ENCODE measurements at regions not wholly inside any gene's neighbourhood (a gene's known extent, or its start where the extent isn't known, plus 50 kb on each side); places are given as distances from the start of the nearest gene placed in this dataset.

DNA sequence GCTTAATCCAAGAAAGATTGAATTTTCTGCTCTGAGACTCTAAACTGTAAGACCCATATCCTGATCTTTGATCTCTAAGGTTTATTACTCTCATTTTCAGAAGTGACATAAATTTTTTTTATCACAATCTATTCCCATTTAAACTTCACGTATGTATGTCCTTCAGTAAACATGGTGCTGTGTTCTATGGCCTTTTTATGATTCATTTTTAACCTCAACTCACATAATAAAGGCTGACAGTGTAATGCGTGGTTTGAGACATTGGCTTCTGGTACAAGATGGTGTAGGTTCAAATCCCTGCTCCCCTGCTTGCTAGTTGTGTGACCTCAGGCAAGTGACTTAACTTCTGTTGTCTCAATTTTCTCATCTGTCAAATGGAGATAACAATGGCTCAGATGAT is 306.0 kb upstream of the AADAT start:
- Histone ChIP-seq H3K27me3 (replicated peaks; ENCODE audit: insufficient read depth, low read length) (no peaks in the 10 kb centered on the region), H3K9me2 (replicated peaks; ENCODE audit: insufficient read depth, low read length) (no peaks in the 10 kb centered on the region), H3K9ac (ENCODE audit: low read length) (no peak overlapping the region), H3K4me2 (ENCODE audit: low read depth, low read length) (no peak overlapping the region), H2AFZ (ENCODE audit: low read length) (no peak overlapping the region), H3K36me3 (replicated peaks; ENCODE audit: insufficient read depth, low read length) (no peaks in the 10 kb centered on the region), H3K4me3 (ENCODE audit: low read length) (no peak overlapping the region), H4K20me1 (ENCODE audit: insufficient read depth, low read length) (no peaks in the 10 kb centered on the region), H3K27ac (ENCODE audit: low read length) (no peak overlapping the region), H3K4me1 (ENCODE audit: low read length) (no peaks in the 10 kb centered on the region), H3K9me3 (replicated peaks; ENCODE audit: insufficient read depth, low read length) (no peaks in the 10 kb centered on the region), H3K79me2 (ENCODE audit: low read length) (no peaks in the 10 kb centered on the region), H3F3A (ENCODE audit: insufficient read depth, low read length) (no peaks in the 10 kb centered on the region)
- TF ChIP-seq, protein P1, sequence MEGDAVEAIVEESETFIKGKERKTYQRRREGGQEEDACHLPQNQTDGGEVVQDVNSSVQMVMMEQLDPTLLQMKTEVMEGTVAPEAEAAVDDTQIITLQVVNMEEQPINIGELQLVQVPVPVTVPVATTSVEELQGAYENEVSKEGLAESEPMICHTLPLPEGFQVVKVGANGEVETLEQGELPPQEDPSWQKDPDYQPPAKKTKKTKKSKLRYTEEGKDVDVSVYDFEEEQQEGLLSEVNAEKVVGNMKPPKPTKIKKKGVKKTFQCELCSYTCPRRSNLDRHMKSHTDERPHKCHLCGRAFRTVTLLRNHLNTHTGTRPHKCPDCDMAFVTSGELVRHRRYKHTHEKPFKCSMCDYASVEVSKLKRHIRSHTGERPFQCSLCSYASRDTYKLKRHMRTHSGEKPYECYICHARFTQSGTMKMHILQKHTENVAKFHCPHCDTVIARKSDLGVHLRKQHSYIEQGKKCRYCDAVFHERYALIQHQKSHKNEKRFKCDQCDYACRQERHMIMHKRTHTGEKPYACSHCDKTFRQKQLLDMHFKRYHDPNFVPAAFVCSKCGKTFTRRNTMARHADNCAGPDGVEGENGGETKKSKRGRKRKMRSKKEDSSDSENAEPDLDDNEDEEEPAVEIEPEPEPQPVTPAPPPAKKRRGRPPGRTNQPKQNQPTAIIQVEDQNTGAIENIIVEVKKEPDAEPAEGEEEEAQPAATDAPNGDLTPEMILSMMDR (IDR thresholded peaks at IDR 0.05; ENCODE audit: low read length) = no peak
- TF ChIP-seq EZH2 (optimal IDR thresholded peaks at IDR 0.05; ENCODE audit: low read depth, low read length) = no peak
- no peak for TF ChIP-seq EZH2phosphoT487 (IDR thresholded peaks at IDR 0.05; ENCODE audit: low read length)
- no peak for DNase-seq

GRCh38 chr4:170391066-170391740 is 301.4 kb upstream of the AADAT start:
- H3K9me2 ChIP-seq (replicated peaks; ENCODE audit: insufficient read depth, low read length) = no peaks in the 10 kb centered on the region
- no peak overlapping the region for H3K9ac ChIP-seq (ENCODE audit: low read length)
- TF ChIP-seq EZH2phosphoT487 (IDR thresholded peaks at IDR 0.05; ENCODE audit: low read length) (no peak), EZH2 (optimal IDR thresholded peaks at IDR 0.05; ENCODE audit: low read depth, low read length) (no peak)
- TF ChIP-seq, protein P1 (IDR thresholded peaks at IDR 0.05; ENCODE audit: low read length) = no peak
- no peaks in the 10 kb centered on the region for H3K4me1 ChIP-seq (ENCODE audit: low read length)
- H4K20me1 ChIP-seq (ENCODE audit: insufficient read depth, low read length) = no peaks in the 10 kb centered on the region
- H3K79me2 ChIP-seq (ENCODE audit: low read length) = no peaks in the 10 kb centered on the region
- no peaks in the 10 kb centered on the region for H3K9me3 ChIP-seq (replicated peaks; ENCODE audit: insufficient read depth, low read length)
- no peak overlapping the region for H3K27ac ChIP-seq (ENCODE audit: low read length)
- no peak overlapping the region for H3K4me2 ChIP-seq (ENCODE audit: low read depth, low read length)
- H3K4me3 ChIP-seq (ENCODE audit: low read length) = no peak overlapping the region
- no peaks in the 10 kb centered on the region for H3K27me3 ChIP-seq (replicated peaks; ENCODE audit: insufficient read depth, low read length)
- no peaks in the 10 kb centered on the region for H3F3A ChIP-seq (ENCODE audit: insufficient read depth, low read length)
- no peaks in the 10 kb centered on the region for H3K36me3 ChIP-seq (replicated peaks; ENCODE audit: insufficient read depth, low read length)
- DNase-seq = no peak
- H2AFZ ChIP-seq (ENCODE audit: low read length) = no peak overlapping the region

- Histone ChIP-seq H3K4me1 (ENCODE audit: low read length) (no peaks in the 10 kb centered on the region), H3K79me2 (ENCODE audit: low read length) (no peaks in the 10 kb centered on the region), H3K9me2 (replicated peaks; ENCODE audit: insufficient read depth, low read length) (no peaks in the 10 kb centered on the region), H3K27ac (ENCODE audit: low read length) (no peak overlapping the region), H3K4me3 (ENCODE audit: low read length) (no peak overlapping the region), H3K9me3 (replicated peaks; ENCODE audit: insufficient read depth, low read length) (no peaks in the 10 kb centered on the region), H4K20me1 (ENCODE audit: insufficient read depth, low read length) (no peaks in the 10 kb centered on the region), H3K4me2 (ENCODE audit: low read depth, low read length) (no peak overlapping the region), H3K27me3 (replicated peaks; ENCODE audit: insufficient read depth, low read length) (no peaks in the 10 kb centered on the region), H2AFZ (ENCODE audit: low read length) (no peak overlapping the region), H3F3A (ENCODE audit: insufficient read depth, low read length) (no peaks in the 10 kb centered on the region), H3K9ac (ENCODE audit: low read length) (no peak overlapping the region), H3K36me3 (replicated peaks; ENCODE audit: insufficient read depth, low read length) (no peaks in the 10 kb centered on the region)
- DNase-seq = no peak
- TF ChIP-seq EZH2phosphoT487 (IDR thresholded peaks at IDR 0.05; ENCODE audit: low read length) (no peak), EZH2 (optimal IDR thresholded peaks at IDR 0.05; ENCODE audit: low read depth, low read length) (no peak)
- TF ChIP-seq, protein P1 (IDR thresholded peaks at IDR 0.05; ENCODE audit: low read length) = no peak
Measured at GRCh38 chr4:170389411-170389810, 299.7 kb upstream of the AADAT start.
